Heart right ventricle (tissue), 16 donors: ENCODE measurements at regions not wholly inside any gene's neighbourhood (a gene's known extent, or its start where the extent isn't known, plus 50 kb on each side); places are given as distances from the start of the nearest gene placed in this dataset.

Source experiments
- ATAC-seq, 8 donors: fragments of 200-7000 bp; cut with Tn5 transposase; one replicate each; pipeline ENCODE4 v1.9.1; 2020; ENCODE audit warnings: mild to moderate bottlenecking in 8 of 8, moderate library complexity in 8 of 8, moderate number of reproducible peaks in 1 of 8
- DNase-seq, 2 donors: peaks; one replicate each; pipeline ENCODE4 v3.0.0-alpha.2; 2020
- H3K27ac ChIP-seq, 10 donors: fragments of 200-600 bp; sonication (generic) in 2 of 10; one replicate each; pipeline versions ENCODE4 v1.5.0 to v1.8.0; 2020 to 2022; ENCODE audit warnings: mild to moderate bottlenecking in 3 of 10
- H3K27me3 ChIP-seq, 7 donors: fragments of 200-600 bp; one replicate each; pipeline ENCODE4 v1.8.0; 2021 to 2022; ENCODE audit warnings: mild to moderate bottlenecking in 2 of 7
- H3K36me3 ChIP-seq, 9 donors: fragments of 200-600 bp; sonication (generic) in 1 of 9; one replicate each; pipeline versions ENCODE4 v1.5.0 to v1.8.0; 2020 to 2022; ENCODE audit warnings: mild to moderate bottlenecking in 2 of 9
- H3K4me1 ChIP-seq, 9 donors: fragments of 200-600 bp; sonication (generic) in 1 of 9; one replicate each; pipeline versions ENCODE4 v1.5.0 to v1.8.0; 2020 to 2022; ENCODE audit warnings: mild to moderate bottlenecking in 4 of 9
- H3K4me3 ChIP-seq, 10 donors: fragments of 200-600 bp; sonication (generic) in 2 of 10; one replicate each; pipeline versions ENCODE4 v1.5.0 to v1.8.0; 2020 to 2022; ENCODE audit warnings: mild to moderate bottlenecking in 7 of 10, moderate library complexity in 2 of 10
- H3K9me3 ChIP-seq, 11 donors: fragments of 200-600 bp in 10 of 11; sonication (generic) in 2 of 11; one replicate each; pipeline versions ENCODE4 v1.5.0 to v1.8.0; 2013 to 2022; ENCODE audit warnings: mild to moderate bottlenecking in 2 of 11, control low read depth in 1 of 11, moderate library complexity in 1 of 11
- WGBS, 2 donors: extraction: QIAGEN DNeasy Blood & Tissue Kit; methylation state at CpG; one replicate each; pipeline ENCODE4 v1.1.7; 2013; ENCODE audit warnings: inconsistent platforms in 1 of 2; 5-methylcytosine and 5-hydroxymethylcytosine counted together
- intact Hi-C, 10 donors: fragments of 100-400 bp; cut with DNase I; formaldehyde crosslinking; loops; one replicate each; pipeline versions ENCODE4 v1.11.1 to v1.14.2; 2022
- TF ChIP-seq, protein P1 (sequence below), 9 donors: fragments of 200-600 bp; sonication (generic) in 2 of 9; IDR thresholded peaks; one replicate each; pipeline versions ENCODE4 v1.5.0 to v1.8.0; 2021 to 2022; ENCODE audit warnings: antibody characterized with exemption in 9 of 9, mild to moderate bottlenecking in 5 of 9, moderate library complexity in 1 of 9
- donor health status: Arrhythmogenic right ventricular cardiomyopathy.
- donor health status: ischemic (EF 13 %, LVEDD 7.1; RV severe dilation, severe dysfunction).
- donor health status: healthy with polysubstance abuse.
- donor health status: DM: no; HTN: yes; CAD: no.
- donor health status: DM: no; HTN: no; CAD: no.
- donor health status: ischemic (EF 25% LVEDD 6.9; RV normal size, moderate dysfunction).
- donor health status: ischemic (EF 25% LVEDD 5.7; RV mildly dilated, moderate dysfunction).
- donor health status: healthy.
- donor health status: DM: yes; HTN: yes; CAD: no.
- donor health status: Ischemic cardiomyopathy.
- donor health status: ischemic (EF 35%, LVEDD 5.7; RV mildly dilated, moderate dysfunction).
- donor health status: nonischemic (EF 11% LVEDD 7.7; RV severe dilation, severe dysfunction).
- donor health status: DM: yes; HTN: yes; CAD: no.
- donor health status: PGD.
- donor health status: ischemic (EF 29% LVEDD 5.4; RV normal size, mild dysfunction).
- donor health status: nonischemic (EF 23%, LVEDD 6.1; RV moderate dilation, normal function).

DNA sequence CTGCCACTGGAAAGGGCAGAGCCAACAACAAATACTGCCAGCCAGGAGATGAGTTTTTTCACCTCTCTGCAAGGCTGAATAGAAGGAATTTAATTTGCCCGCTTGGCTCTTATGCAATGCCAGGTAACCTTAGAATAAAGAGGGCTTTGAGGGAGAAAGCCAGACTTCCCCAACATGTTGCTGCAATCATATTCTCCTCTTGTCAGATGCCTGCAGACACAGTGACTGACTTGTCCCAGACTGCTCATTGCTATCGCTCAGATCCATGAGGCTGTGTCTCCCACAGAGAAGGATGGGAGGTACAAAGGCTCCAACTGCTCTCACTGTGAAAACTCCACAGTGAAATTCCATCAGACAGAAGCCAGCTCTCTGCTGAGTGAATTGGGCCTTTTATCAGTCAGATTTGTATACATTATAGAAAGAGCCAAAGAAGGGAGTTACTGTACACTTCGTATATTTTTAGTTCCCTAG is 517.0 kb upstream of the ID4 start:
- ATAC-seq (no peak), DNase-seq (no peak)
- TF ChIP-seq, protein P1, sequence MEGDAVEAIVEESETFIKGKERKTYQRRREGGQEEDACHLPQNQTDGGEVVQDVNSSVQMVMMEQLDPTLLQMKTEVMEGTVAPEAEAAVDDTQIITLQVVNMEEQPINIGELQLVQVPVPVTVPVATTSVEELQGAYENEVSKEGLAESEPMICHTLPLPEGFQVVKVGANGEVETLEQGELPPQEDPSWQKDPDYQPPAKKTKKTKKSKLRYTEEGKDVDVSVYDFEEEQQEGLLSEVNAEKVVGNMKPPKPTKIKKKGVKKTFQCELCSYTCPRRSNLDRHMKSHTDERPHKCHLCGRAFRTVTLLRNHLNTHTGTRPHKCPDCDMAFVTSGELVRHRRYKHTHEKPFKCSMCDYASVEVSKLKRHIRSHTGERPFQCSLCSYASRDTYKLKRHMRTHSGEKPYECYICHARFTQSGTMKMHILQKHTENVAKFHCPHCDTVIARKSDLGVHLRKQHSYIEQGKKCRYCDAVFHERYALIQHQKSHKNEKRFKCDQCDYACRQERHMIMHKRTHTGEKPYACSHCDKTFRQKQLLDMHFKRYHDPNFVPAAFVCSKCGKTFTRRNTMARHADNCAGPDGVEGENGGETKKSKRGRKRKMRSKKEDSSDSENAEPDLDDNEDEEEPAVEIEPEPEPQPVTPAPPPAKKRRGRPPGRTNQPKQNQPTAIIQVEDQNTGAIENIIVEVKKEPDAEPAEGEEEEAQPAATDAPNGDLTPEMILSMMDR (IDR thresholded peaks at IDR 0.05) = no peak
- H3K36me3 ChIP-seq = no peaks in the 10 kb centered on the region
- no peaks in the 10 kb centered on the region for H3K4me1 ChIP-seq
- no peak overlapping the region for H3K4me3 ChIP-seq
- 47% methylated on average over 3 of the region's 3 CpGs for WGBS, 2 donors
- no peaks in the 10 kb centered on the region for H3K9me3 ChIP-seq
- no peak overlapping the region for H3K27ac ChIP-seq
- intact Hi-C loops = no loop called here
- H3K27me3 ChIP-seq = no peaks in the 10 kb centered on the region

DNA sequence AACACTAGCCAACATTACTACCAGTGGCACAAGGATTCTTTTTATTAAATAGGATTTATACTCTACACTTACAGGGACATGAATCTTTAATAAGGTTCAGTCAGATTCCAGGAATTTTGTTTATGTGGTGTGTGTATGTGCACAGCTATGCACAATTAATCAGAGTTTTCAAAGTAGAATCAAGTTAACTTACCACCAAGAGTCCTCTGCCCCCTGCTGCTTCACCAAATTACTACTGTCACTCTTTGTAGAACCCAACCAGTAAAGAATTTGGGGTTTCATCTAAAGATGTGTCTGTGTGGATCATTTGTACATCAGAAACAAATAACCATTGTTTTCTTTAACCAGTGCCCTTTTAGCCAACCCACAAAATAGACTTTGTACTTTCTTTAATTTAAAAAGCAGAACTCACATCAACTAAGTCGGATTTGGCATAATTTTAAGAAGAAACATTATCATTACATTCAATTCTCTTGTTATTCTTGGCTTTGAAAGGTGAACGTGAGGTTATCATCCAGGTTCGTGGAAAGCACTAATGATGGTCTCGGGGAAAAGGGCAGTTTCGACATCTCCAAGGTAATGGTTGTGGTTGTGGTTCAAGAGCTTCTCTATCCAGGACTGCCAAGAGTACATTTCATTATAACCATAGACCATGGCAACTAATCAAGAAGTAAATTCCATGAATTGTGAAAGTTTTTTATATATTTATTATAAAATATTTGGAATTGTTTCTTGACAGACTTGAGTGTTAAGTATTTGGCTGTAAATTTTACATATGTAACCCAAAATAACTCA is 514.3 kb upstream of the ID4 start:
- WGBS, 2 donors = 69 to 80% methylated on average over 5 of the region's 5 CpGs
- TF ChIP-seq, protein P1 (IDR thresholded peaks at IDR 0.05) = no peak
- no peak overlapping the region for H3K4me3 ChIP-seq
- no peak for ATAC-seq
- H3K9me3 ChIP-seq = no peaks in the 10 kb centered on the region
- no peak for DNase-seq
- no peaks in the 10 kb centered on the region for H3K36me3 ChIP-seq
- H3K27me3 ChIP-seq = no peaks in the 10 kb centered on the region
- H3K4me1 ChIP-seq = no peaks in the 10 kb centered on the region
- no peak overlapping the region for H3K27ac ChIP-seq
- intact Hi-C loops = no loop called here

DNA sequence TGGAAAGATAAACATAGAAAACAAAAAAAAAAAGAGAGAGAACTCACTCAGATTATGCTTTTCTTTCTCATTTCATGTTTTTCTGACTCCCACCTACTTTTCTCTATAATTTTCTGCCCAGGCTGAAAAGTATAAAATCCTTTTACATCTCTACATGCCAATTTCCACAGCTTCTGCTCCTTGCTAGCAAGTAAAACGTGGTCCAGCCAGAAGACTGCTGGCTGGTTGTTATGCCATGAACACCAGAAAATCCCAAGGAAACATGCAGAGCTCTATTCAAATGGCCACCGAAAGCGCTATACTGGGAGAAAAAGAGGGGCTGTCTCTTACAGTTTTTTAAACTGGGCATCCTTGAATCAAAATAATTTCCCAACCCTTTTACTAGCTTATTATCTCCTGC is 512.8 kb upstream of the ID4 start:
- H3K9me3 ChIP-seq = no peaks in the 10 kb centered on the region
- ATAC-seq (no peak), DNase-seq (no peak)
- no peak overlapping the region for H3K4me3 ChIP-seq
- H3K36me3 ChIP-seq = no peaks in the 10 kb centered on the region
- intact Hi-C loops = no loop called here
- no peak overlapping the region for H3K27ac ChIP-seq
- WGBS, 2 donors = 75 to 80% methylated on average over 3 of the region's 3 CpGs
- H3K27me3 ChIP-seq = no peaks in the 10 kb centered on the region
- no peaks in the 10 kb centered on the region for H3K4me1 ChIP-seq
- TF ChIP-seq, protein P1 (IDR thresholded peaks at IDR 0.05) = no peak

DNA sequence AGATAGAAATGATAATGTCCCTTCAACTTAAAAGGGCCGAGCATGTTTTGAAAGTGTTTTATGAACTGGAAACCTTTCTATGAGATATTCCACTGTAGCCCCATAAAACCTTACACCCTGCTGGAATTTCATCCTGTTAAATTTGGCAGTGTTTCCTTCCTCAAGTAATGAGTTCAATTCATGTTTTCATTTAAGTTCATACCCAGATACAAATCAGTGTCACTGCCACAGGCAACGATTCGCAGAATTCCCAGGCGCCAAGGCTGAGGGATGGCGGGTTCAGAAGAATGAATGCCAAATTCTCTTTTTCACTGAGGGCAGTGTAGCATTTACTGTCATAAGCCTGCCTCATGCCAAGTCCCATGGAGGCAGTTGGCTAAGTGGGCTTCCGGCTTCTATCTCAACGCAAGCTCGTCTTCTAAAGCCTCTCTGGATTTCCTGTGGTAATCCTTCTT is 511.8 kb upstream of the ID4 start:
- H3K4me3 ChIP-seq = no peak overlapping the region
- H3K9me3 ChIP-seq = no peaks in the 10 kb centered on the region
- no peaks in the 10 kb centered on the region for H3K4me1 ChIP-seq
- TF ChIP-seq, protein P1 (IDR thresholded peaks at IDR 0.05) = no peak
- no peaks in the 10 kb centered on the region for H3K27me3 ChIP-seq
- H3K27ac ChIP-seq = no peak overlapping the region
- WGBS, 2 donors = 78 to 80% methylated on average over 8 of the region's 8 CpGs
- intact Hi-C loops = no loop called here
- no peaks in the 10 kb centered on the region for H3K36me3 ChIP-seq
- DNase-seq (no peak), ATAC-seq (no peak)
